PC-3 (cell line): ENCODE measurements at regions not wholly inside any gene's neighbourhood (a gene's known extent, or its start where the extent isn't known, plus 50 kb on each side); places are given as distances from the start of the nearest gene placed in this dataset.

ENCODE experiments used
- ATAC-seq: fragments of 200-7000 bp; cut with Tn5 transposase; 2 replicates; pipeline ENCODE4 v1.9.1; 2020; ENCODE audit warnings: mild to moderate bottlenecking, moderate library complexity
- BruUV-seq: library from RNA; stranded (reverse); fragments of 400-500 nt; replicated peaks from 2 replicates; lab custom pipeline; 2021; lab: Mats Ljungman, UMichigan
- CTCF ChIA-PET: fragments of 300-600 bp; sonication (Branson Sonifier 250); formaldehyde crosslinking; loops from one replicate; lab custom pipeline; 2022; ENCODE audit warnings: antibody characterized with exemption; lab: Charles Lee
- POLR2A ChIA-PET: fragments of 300-600 bp; sonication (Branson Sonifier 250); formaldehyde crosslinking; loops from one replicate; lab custom pipeline; 2022; ENCODE audit warnings: antibody characterized with exemption; ENCODE audit not compliant: unreplicated experiment; lab: Charles Lee
- DNase-seq: peaks from one replicate; pipeline ENCODE4 v3.0.0-alpha.2; 2015
- H2AFZ ChIP-seq: fragments of 300-600 bp; sonication (generic); 2 replicates; pipeline ENCODE4 v1.6.0; 2016; ENCODE audit warnings: antibody characterized with exemption, low read length
- H3F3A ChIP-seq: fragments of 300-600 bp; sonication (generic); one replicate; pipeline ENCODE4 v1.6.0; 2017; ENCODE audit warnings: antibody characterized with exemption, low read length, control low read depth, mild to moderate bottlenecking; ENCODE audit not compliant: unreplicated experiment
- H3K27ac ChIP-seq: fragments of 300-600 bp; sonication (generic); 2 replicates; pipeline ENCODE4 v1.5.1; 2016; ENCODE audit warnings: mild to moderate bottlenecking, low read length
- H3K27me3 ChIP-seq: fragments of 300-600 bp; sonication (generic); 2 replicates; pipeline ENCODE4 v1.6.1; 2016; ENCODE audit warnings: low read length, mixed read lengths
- H3K36me3 ChIP-seq: fragments of 300-600 bp; sonication (generic); 2 replicates; pipeline ENCODE4 v1.6.1; 2016; ENCODE audit warnings: low read depth, mixed run types, low read length, mixed read lengths
- H3K4me1 ChIP-seq: fragments of 300-600 bp; sonication (generic); 2 replicates; pipeline ENCODE4 v1.5.1; 2016; ENCODE audit warnings: low read length; ENCODE audit not compliant: insufficient read depth
- H3K4me2 ChIP-seq: fragments of 300-600 bp; sonication (generic); 2 replicates; pipeline ENCODE4 v1.6.0; 2016; ENCODE audit warnings: low read length
- H3K4me3 ChIP-seq: fragments of 300-600 bp; sonication (generic); 2 replicates; pipeline ENCODE4 v1.5.1; 2016; ENCODE audit warnings: mild to moderate bottlenecking, low read length, mixed read lengths
- H3K79me2 ChIP-seq: fragments of 300-600 bp; sonication (generic); 2 replicates; pipeline ENCODE4 v1.6.1; 2017; ENCODE audit warnings: low read length, mixed read lengths
- H3K9ac ChIP-seq: fragments of 300-600 bp; sonication (generic); 2 replicates; pipeline ENCODE4 v1.6.0; 2016; ENCODE audit warnings: mild to moderate bottlenecking, low read length
- H3K9me2 ChIP-seq: fragments of 300-600 bp; sonication (generic); replicated peaks from 2 replicates; pipeline ENCODE4 v1.6.1; 2016; ENCODE audit warnings: mixed run types, low read length, mixed read lengths
- H3K9me3 ChIP-seq: fragments of 300-600 bp; sonication (generic); 2 replicates; pipeline ENCODE4 v1.6.1; 2016; ENCODE audit warnings: low read length, mixed read lengths
- H4K20me1 ChIP-seq: fragments of 300-600 bp; sonication (generic); 2 replicates; pipeline ENCODE4 v1.6.1; 2016; ENCODE audit warnings: low read length, mixed read lengths
- CTCF ChIP-seq: fragments of 300-600 bp; sonication (generic); conservative IDR thresholded peaks from 2 replicates; pipeline ENCODE4 v1.5.1; 2017; ENCODE audit warnings: antibody characterized with exemption, low read depth, mild to moderate bottlenecking, low read length
- EZH2 ChIP-seq: fragments of 300-600 bp; sonication (generic); IDR thresholded peaks from one replicate; pipeline ENCODE4 v1.6.1; 2017; ENCODE audit warnings: antibody characterized with exemption, mild to moderate bottlenecking, low read length; ENCODE audit not compliant: unreplicated experiment
- EZH2phosphoT487 ChIP-seq: fragments of 300-600 bp; sonication (generic); IDR thresholded peaks from 2 replicates; pipeline ENCODE4 v1.6.1; 2018; ENCODE audit warnings: mild to moderate bottlenecking, antibody characterized with exemption, low read length, borderline replicate concordance
- intact Hi-C: fragments of 100-400 bp; cut with micrococcal nuclease; formaldehyde crosslinking; loops from 2 replicates; pipeline ENCODE4 v1.9.0; 2023

GRCh38 chr3:3365716-3366115, 186.2 kb upstream of the CRBN start:
- peaks cover 10% of the 10 kb centered on the region; the same call in 1 of the 2 replicates for H3K9me3 ChIP-seq
- CTCF ChIA-PET: no interaction called here
- no peaks in the 10 kb centered on the region for H3F3A ChIP-seq
- no TSS peak for BruUV-seq
- H3K9ac ChIP-seq: no peak overlapping the region
- POLR2A ChIA-PET: no interaction called here
- no peaks in the 10 kb centered on the region for H4K20me1 ChIP-seq
- no peak for TF ChIP-seq EZH2
- no peak for TF ChIP-seq CTCF
- TF ChIP-seq EZH2phosphoT487: no peak
- H3K4me2 ChIP-seq: no peak overlapping the region
- H3K27me3 ChIP-seq: no peaks in the 10 kb centered on the region
- ATAC-seq: no peak
- no peak overlapping the region for H3K27ac ChIP-seq
- no peak overlapping the region for H3K4me3 ChIP-seq
- no peaks in the 10 kb centered on the region for H3K36me3 ChIP-seq
- intact Hi-C loops: no loop called here
- H2AFZ ChIP-seq: no peak overlapping the region
- H3K4me1 ChIP-seq: no peaks in the 10 kb centered on the region
- H3K9me2 ChIP-seq: no peaks in the 10 kb centered on the region
- DNase-seq: no peak
- H3K79me2 ChIP-seq: no peaks in the 10 kb centered on the region

GRCh38 chr3:3356846-3357245, 177.4 kb upstream of the CRBN start:
- ChIA-PET POLR2A (no interaction called here), CTCF (interaction anchor here (0.5 kb wide), 1 partner anchor 128 kb away, joined by 3 read pairs; no protein-coding TSS in a partner anchor)
- Histone ChIP-seq H3K4me1 (no peaks in the 10 kb centered on the region), H3K79me2 (no peaks in the 10 kb centered on the region), H3K27ac (no peak overlapping the region), H3K27me3 (no peaks in the 10 kb centered on the region), H3K36me3 (no peaks in the 10 kb centered on the region), H3F3A (no peaks in the 10 kb centered on the region), H3K4me3 (no peak overlapping the region), H3K9ac (no peak overlapping the region), H3K9me2 (no peaks in the 10 kb centered on the region), H4K20me1 (no peaks in the 10 kb centered on the region), H3K9me3 (peaks cover 29% of the 10 kb centered on the region; the same call in 1 of the 2 replicates), H2AFZ (no peak overlapping the region), H3K4me2 (no peak overlapping the region)
- ATAC-seq (no peak), DNase-seq (no peak)
- BruUV-seq: no TSS peak
- intact Hi-C loops: no loop called here
- TF ChIP-seq EZH2phosphoT487 (no peak), CTCF (no peak), EZH2 (no peak)

- no peaks in the 10 kb centered on the region for H3K4me1 ChIP-seq
- TF ChIP-seq EZH2phosphoT487: no peak
- TF ChIP-seq CTCF: no peak
- no peak for TF ChIP-seq EZH2
- H4K20me1 ChIP-seq: no peaks in the 10 kb centered on the region
- no peaks in the 10 kb centered on the region for H3F3A ChIP-seq
- intact Hi-C loops: no loop called here
- H3K9ac ChIP-seq: no peak overlapping the region
- no peaks in the 10 kb centered on the region for H3K27me3 ChIP-seq
- no peak overlapping the region for H3K4me2 ChIP-seq
- no TSS peak for BruUV-seq
- no peaks in the 10 kb centered on the region for H3K79me2 ChIP-seq
- H3K9me2 ChIP-seq: no peaks in the 10 kb centered on the region
- no peaks in the 10 kb centered on the region; the same call in 1 of the 2 replicates for H3K36me3 ChIP-seq
- H3K27ac ChIP-seq: no peak overlapping the region
- no peak overlapping the region for H2AFZ ChIP-seq
- H3K4me3 ChIP-seq: no peak overlapping the region
- H3K9me3 ChIP-seq: peaks cover 38% of the 10 kb centered on the region; the same call in 1 of the 2 replicates
- ATAC-seq (no peak), DNase-seq (no peak)
- ChIA-PET CTCF (no interaction called here), POLR2A (no interaction called here)
Measured at GRCh38 chr3:3355442-3355841, 176.0 kb upstream of the CRBN start.
